Suprapubic skin (tissue), 3 donors: ENCODE measurements at regions not wholly inside any gene's neighbourhood (a gene's known extent, or its start where the extent isn't known, plus 50 kb on each side); places are given as distances from the start of the nearest gene placed in this dataset.

Experiments used
- CTCF ChIP-seq, 2 donors: fragments of 200-600 bp in 1 of 2; fragments of 450-650 bp in 1 of 2; sonication (generic) in 1 of 2; IDR thresholded peaks; one replicate each; pipeline ENCODE4 v1.5.1; 2016 to 2019; ENCODE audit warnings: antibody characterized with exemption in 2 of 2, mild to moderate bottlenecking in 1 of 2, moderate library complexity in 1 of 2
- POLR2A ChIP-seq, 2 donors: fragments of 450-650 bp; IDR thresholded peaks; one replicate each; pipeline ENCODE4 v1.6.1; 2017; ENCODE audit warnings: antibody characterized with exemption in 2 of 2, mild to moderate bottlenecking in 2 of 2, moderate library complexity in 2 of 2

DNA sequence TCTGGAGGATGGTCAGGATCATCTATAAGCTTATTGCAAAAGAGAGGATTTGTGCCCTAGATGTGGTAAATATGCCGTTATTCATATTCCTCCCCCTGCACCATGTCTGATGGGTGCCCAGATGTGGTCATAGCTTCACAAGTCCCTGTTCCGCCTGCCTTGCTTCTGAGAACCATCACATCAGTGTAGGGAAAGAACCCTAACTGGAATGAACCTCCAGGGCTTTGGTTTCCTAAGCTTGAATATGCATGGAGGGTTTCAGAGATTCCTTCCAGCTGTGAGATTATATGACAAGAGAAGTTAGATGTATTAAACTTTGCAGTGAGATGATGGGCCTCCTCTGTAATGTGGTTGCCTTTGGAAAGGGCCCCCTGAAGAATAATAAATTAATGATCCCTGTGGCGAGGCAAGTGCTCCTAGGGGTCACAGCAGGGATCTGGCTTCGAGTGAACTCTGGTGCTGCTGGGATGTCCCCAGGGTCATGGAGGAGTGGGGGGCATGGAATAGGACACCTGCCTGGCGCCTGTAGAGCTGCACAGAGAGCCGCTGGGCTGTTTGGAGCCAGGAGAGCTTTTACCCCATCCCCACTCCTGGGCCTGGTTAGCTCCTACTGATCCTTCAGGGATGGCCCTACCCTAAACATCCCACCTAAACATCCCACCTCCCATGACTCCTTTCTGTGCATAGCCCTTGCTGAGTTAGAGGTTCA lies 56.0 kb upstream of the IRS2 start:
- TF ChIP-seq CTCF (IDR thresholded peaks at IDR 0.05) = no peak
- TF ChIP-seq POLR2A (IDR thresholded peaks at IDR 0.05) = no peak
